ENCODE measurements at regions not wholly inside any gene's neighbourhood (a gene's known extent, or its start where the extent isn't known, plus 50 kb on each side); places are given as distances from the start of the nearest gene placed in this dataset.

DNA sequence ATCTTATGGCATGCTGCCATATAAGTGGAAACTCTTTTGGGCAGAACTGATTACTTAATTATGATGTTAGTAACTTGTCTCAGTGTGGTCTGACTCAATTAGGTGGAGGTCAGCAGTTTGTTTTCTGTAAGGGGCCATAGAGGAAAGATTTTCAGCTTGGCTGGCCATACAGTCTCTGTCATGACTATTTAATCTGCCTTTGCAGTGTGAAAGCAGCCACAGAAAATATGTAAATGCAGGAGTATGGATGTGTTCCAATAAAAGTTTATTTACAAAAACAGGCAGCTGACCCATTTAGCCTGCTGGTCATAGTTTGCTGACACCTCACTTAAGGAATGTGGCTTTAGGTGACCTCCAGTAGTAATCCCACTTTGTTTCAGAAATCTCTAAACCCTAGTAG, 700.7 kb downstream of the EPM2A start:
- Histone ChIP-seq H3K36me3 (no peaks in the 10 kb centered on the region), H3K9me3 (no peaks in the 10 kb centered on the region), H3K4me3 (no peak overlapping the region), H3K27ac (no peak overlapping the region), H3K4me1 (no peaks in the 10 kb centered on the region), H3K27me3 (no peaks in the 10 kb centered on the region)
- intact Hi-C loops (cut with DNase I; ENCODE audit: low total_unique reads): no loop called here
- TF ChIP-seq, protein P1, sequence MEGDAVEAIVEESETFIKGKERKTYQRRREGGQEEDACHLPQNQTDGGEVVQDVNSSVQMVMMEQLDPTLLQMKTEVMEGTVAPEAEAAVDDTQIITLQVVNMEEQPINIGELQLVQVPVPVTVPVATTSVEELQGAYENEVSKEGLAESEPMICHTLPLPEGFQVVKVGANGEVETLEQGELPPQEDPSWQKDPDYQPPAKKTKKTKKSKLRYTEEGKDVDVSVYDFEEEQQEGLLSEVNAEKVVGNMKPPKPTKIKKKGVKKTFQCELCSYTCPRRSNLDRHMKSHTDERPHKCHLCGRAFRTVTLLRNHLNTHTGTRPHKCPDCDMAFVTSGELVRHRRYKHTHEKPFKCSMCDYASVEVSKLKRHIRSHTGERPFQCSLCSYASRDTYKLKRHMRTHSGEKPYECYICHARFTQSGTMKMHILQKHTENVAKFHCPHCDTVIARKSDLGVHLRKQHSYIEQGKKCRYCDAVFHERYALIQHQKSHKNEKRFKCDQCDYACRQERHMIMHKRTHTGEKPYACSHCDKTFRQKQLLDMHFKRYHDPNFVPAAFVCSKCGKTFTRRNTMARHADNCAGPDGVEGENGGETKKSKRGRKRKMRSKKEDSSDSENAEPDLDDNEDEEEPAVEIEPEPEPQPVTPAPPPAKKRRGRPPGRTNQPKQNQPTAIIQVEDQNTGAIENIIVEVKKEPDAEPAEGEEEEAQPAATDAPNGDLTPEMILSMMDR (IDR thresholded peaks at IDR 0.05): no peak
- DNase-seq: no peak

DNA sequence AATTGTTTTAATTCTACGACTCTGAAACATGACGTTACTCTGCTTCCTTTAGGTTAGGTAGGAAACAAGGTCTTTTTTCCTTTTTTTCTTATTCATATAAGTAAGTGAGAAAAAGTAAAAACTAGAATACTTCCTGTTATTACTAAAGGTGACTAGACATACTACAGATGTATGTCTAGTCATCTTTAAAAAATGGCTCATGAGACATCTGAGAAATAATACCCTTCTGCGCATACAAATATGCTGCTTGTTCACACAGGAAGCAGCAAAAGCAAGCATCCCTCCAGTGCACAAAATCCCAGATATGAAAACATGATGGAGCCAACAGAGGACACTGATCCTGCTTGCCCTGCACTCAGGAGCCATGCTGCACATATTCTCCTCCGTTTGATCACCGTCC, 699.1 kb downstream of the EPM2A start:
- intact Hi-C loops (cut with DNase I; ENCODE audit: low total_unique reads): no loop called here

DNA sequence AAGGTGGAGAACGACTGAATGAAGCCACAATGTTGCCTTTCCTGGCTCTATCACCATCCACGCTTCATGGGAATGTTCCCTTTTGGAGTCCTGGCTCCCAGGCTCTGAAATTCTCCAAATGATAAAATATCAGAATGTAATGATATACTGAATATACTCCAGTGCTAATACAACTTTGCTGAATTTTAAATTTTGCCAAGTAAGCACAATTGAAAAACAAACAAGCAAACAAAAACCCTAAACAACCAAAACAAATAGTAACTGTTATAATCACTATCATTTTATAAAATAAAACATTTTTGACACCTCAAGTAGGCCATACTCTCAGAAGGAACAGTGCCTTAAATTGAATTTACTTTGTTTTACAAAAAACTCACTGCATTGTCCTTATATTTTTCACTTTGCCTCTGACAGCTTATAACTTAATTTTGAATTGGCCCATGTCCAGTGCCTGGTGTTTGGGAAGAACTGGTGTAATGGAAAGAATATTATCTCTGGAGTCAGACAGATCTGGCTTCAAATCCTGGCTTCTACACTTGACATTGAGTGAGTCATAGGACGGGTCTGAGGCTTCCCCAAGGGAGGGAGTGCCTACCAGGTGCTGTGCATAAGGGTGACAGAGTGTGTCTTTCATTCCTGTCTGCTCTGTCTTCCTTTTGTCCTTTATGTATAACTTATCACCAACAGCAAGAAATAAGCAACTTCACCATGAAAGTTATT, 698.3 kb downstream of the EPM2A start:
- Histone ChIP-seq H3K4me1 (no peaks in the 10 kb centered on the region), H3K4me3 (no peak overlapping the region), H3K9me3 (no peaks in the 10 kb centered on the region), H3K27ac (no peak overlapping the region), H3K27me3 (no peaks in the 10 kb centered on the region), H3K36me3 (no peaks in the 10 kb centered on the region)
- DNase-seq: no peak
- TF ChIP-seq, protein P1 (IDR thresholded peaks at IDR 0.05): no peak
- intact Hi-C loops (cut with DNase I; ENCODE audit: low total_unique reads): no loop called here

More for the DNA sequence above, 699.1 kb downstream of the EPM2A start:
- TF ChIP-seq, protein P1 (IDR thresholded peaks at IDR 0.05): no peak
- H3K27me3 ChIP-seq: no peaks in the 10 kb centered on the region
- H3K36me3 ChIP-seq: no peaks in the 10 kb centered on the region
- no peak overlapping the region for H3K27ac ChIP-seq
- H3K4me3 ChIP-seq: no peak overlapping the region
- no peak for DNase-seq
- no peaks in the 10 kb centered on the region for H3K4me1 ChIP-seq
- no peaks in the 10 kb centered on the region for H3K9me3 ChIP-seq

DNA sequence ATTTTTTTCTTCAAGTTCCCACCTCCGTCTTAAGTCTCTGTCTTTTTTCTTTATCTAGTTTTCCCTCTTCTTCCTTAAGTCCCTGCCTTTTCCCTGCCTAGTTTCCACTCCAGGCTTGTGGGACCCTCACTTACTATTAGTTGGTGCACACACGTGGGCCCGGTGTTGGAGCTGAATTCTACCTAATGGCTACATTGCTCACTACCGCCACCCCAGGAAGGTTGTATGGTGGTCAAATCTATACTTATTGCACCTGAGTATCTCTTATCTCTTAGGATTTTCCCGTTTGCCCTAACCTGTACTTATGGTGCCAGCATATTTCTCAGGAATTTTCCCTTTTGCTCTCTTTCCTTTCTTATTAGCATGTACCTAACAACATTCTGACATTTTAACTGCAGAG, 692.8 kb downstream of the EPM2A start:
- intact Hi-C loops (cut with DNase I; ENCODE audit: low total_unique reads): no loop called here
- TF ChIP-seq, protein P1 (IDR thresholded peaks at IDR 0.05): no peak

DNA sequence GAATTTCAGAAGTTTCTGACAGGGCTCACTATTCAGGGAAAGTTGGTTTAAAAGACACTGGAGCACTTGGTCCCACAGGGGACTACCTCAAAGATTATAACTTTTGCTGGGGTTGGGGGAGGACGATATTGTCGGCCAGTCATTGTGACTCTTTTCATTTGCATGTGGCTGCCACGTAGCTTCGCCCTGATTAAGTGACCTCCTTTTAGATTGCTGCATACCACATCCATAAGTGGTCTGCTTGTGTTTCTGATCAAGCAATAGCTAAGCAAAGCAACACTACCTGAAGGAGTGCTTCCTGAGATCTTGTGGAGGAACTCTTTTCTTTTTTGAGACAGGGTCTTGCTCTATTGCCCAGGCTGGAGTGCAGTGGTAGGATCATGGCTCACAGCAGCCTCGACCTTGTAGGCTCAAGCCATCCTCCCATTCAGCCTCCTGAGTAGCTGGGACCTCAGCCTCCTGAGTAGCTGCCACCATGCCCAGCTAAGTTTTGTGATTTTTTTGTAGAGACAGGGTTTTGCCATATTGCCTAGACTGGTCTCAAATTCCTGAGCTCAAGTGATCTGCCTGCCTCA, 691.3 kb downstream of the EPM2A start:
- no peak for DNase-seq
- Histone ChIP-seq H3K4me1 (no peaks in the 10 kb centered on the region), H3K27me3 (no peaks in the 10 kb centered on the region), H3K27ac (no peak overlapping the region), H3K4me3 (no peak overlapping the region), H3K36me3 (no peaks in the 10 kb centered on the region), H3K9me3 (no peaks in the 10 kb centered on the region)
- intact Hi-C loops (cut with DNase I; ENCODE audit: low total_unique reads): no loop called here
- TF ChIP-seq, protein P1 (IDR thresholded peaks at IDR 0.05): no peak

More for the DNA sequence above, 692.8 kb downstream of the EPM2A start:
- DNase-seq: no peak
- H3K27ac ChIP-seq: no peak overlapping the region
- H3K4me3 ChIP-seq: no peak overlapping the region
- no peaks in the 10 kb centered on the region for H3K36me3 ChIP-seq
- no peaks in the 10 kb centered on the region for H3K9me3 ChIP-seq
- H3K27me3 ChIP-seq: no peaks in the 10 kb centered on the region
- H3K4me1 ChIP-seq: no peaks in the 10 kb centered on the region

Measured in tibial artery (tissue), 4 donors.